Trophoblast cell (in vitro differentiated cells and primary cell): ENCODE measurements at regions not wholly inside any gene's neighbourhood (a gene's known extent, or its start where the extent isn't known, plus 50 kb on each side); places are given as distances from the start of the nearest gene placed in this dataset.

ENCODE experiments used
- DNase-seq, 2 donors: peaks; one replicate each; pipeline ENCODE4 v3.0.0-alpha.2; 2016
- H2AFZ ChIP-seq: 2 replicates; pipeline ENCODE4 v1.6.1; 2013; ENCODE audit warnings: low read length, moderate library complexity, mild to moderate bottlenecking; ENCODE audit not compliant: insufficient read depth, poor library complexity
- H2AK5ac ChIP-seq: 2 replicates; pipeline ENCODE4 v1.6.1; 2013; ENCODE audit warnings: mild to moderate bottlenecking, low read length
- H2BK120ac ChIP-seq: 2 replicates; pipeline ENCODE4 v1.6.1; 2013; ENCODE audit warnings: low read length, mild to moderate bottlenecking, moderate library complexity; ENCODE audit not compliant: insufficient read depth, poor library complexity
- H2BK12ac ChIP-seq: 2 replicates; pipeline ENCODE4 v1.6.1; 2013; ENCODE audit warnings: mild to moderate bottlenecking, low read length, moderate library complexity
- H2BK5ac ChIP-seq: 2 replicates; pipeline ENCODE4 v1.6.1; 2013; ENCODE audit warnings: low read length, low read depth, moderate library complexity, mild to moderate bottlenecking; ENCODE audit not compliant: poor library complexity
- H3K14ac ChIP-seq: 2 replicates; pipeline ENCODE4 v1.6.1; 2013; ENCODE audit warnings: mild to moderate bottlenecking, low read length
- H3K18ac ChIP-seq: 2 replicates; pipeline ENCODE4 v1.6.1; 2013; ENCODE audit warnings: mild to moderate bottlenecking, low read length
- H3K23ac ChIP-seq: 2 replicates; pipeline ENCODE4 v1.6.1; 2013; ENCODE audit warnings: low read length
- H3K27ac ChIP-seq: 2 replicates; pipeline ENCODE4 v1.5.1; 2013; ENCODE audit warnings: low read depth, mild to moderate bottlenecking, inconsistent platforms, low read length, moderate library complexity
- H3K27me3 ChIP-seq: 2 replicates; pipeline ENCODE4 v1.6.1; 2013; ENCODE audit warnings: inconsistent platforms, mild to moderate bottlenecking, low read length, moderate library complexity; ENCODE audit not compliant: insufficient read depth
- H3K36me3 ChIP-seq, 2 experiments: 1 replicate in 1 of 2; 2 replicates in 1 of 2; pipeline ENCODE4 v1.6.1; 2013; ENCODE audit warnings: low read length in 2 of 2, mild to moderate bottlenecking in 2 of 2, moderate library complexity in 1 of 2; ENCODE audit not compliant: insufficient read depth in 2 of 2, control insufficient read depth in 1 of 2
- H3K4ac ChIP-seq: 2 replicates; pipeline ENCODE4 v1.6.1; 2013; ENCODE audit warnings: low read depth, mild to moderate bottlenecking, low read length, moderate library complexity
- H3K4me1 ChIP-seq, 2 experiments: 1 replicate in 1 of 2; 2 replicates in 1 of 2; pipeline ENCODE4 v1.6.1; 2013; ENCODE audit warnings: low read length in 2 of 2, mild to moderate bottlenecking in 2 of 2, moderate library complexity in 1 of 2; ENCODE audit not compliant: insufficient read depth in 2 of 2, control insufficient read depth in 1 of 2
- H3K4me2 ChIP-seq: 2 replicates; pipeline ENCODE4 v1.6.1; 2013; ENCODE audit warnings: inconsistent platforms, mild to moderate bottlenecking, low read length, moderate library complexity
- H3K4me3 ChIP-seq: 2 replicates; pipeline ENCODE4 v1.5.1; 2013; ENCODE audit warnings: mild to moderate bottlenecking, low read depth, low read length, inconsistent platforms
- H3K79me1 ChIP-seq: one replicate; pipeline ENCODE4 v1.6.1; 2013; ENCODE audit warnings: low read length
- H3K79me2 ChIP-seq: 2 replicates; pipeline ENCODE4 v1.6.1; 2013; ENCODE audit warnings: low read length, mild to moderate bottlenecking; ENCODE audit not compliant: control insufficient read depth, insufficient read depth, poor library complexity
- H3K9ac ChIP-seq: 2 replicates; pipeline ENCODE4 v1.6.1; 2013; ENCODE audit warnings: mild to moderate bottlenecking, low read length
- H3K9me3 ChIP-seq: 2 replicates; pipeline ENCODE4 v1.6.1; 2013; ENCODE audit warnings: low read depth, mild to moderate bottlenecking, control low read depth, inconsistent platforms, low read length; ENCODE audit not compliant: insufficient read depth
- H4K12ac ChIP-seq: 2 replicates; pipeline ENCODE4 v1.6.1; 2013; ENCODE audit warnings: low read depth, mild to moderate bottlenecking, low read length, moderate library complexity
- H4K8ac ChIP-seq: 2 replicates; pipeline ENCODE4 v1.6.1; 2013; ENCODE audit warnings: low read depth, mild to moderate bottlenecking, low read length, moderate library complexity
- H4K91ac ChIP-seq: one replicate; pipeline ENCODE4 v1.6.1; 2013; ENCODE audit warnings: low read depth, mild to moderate bottlenecking, low read length, moderate library complexity
- WGBS: extraction: QIAGEN DNeasy Blood & Tissue Kit; methylation state at CpG from one replicate; pipeline ENCODE4 v1.1.7; 2013; ENCODE audit warnings: missing lambda C conversion rate; ENCODE audit not compliant: insufficient read length, insufficient coverage; ENCODE audit errors: extremely low coverage; 5-methylcytosine and 5-hydroxymethylcytosine counted together

- no peak overlapping the region for H3K9ac ChIP-seq
- H4K8ac ChIP-seq: no peak overlapping the region
- H3K14ac ChIP-seq: no peak overlapping the region
- H4K12ac ChIP-seq: no peak overlapping the region
- no peak overlapping the region for H2AFZ ChIP-seq
- no peaks in the 10 kb centered on the region for H3K36me3 ChIP-seq
- no peak overlapping the region for H2BK5ac ChIP-seq
- H3K9me3 ChIP-seq: no peaks in the 10 kb centered on the region
- no CpG with 5 or more reads among the region's 4 CpGs for WGBS
- peaks cover 0 to 2% of the 10 kb centered on the region in 2 experiments for H3K4me1 ChIP-seq
- no peak overlapping the region for H2BK12ac ChIP-seq
- H3K79me1 ChIP-seq: no peaks in the 10 kb centered on the region
- H3K4me2 ChIP-seq: no peak overlapping the region
- H3K27me3 ChIP-seq: no peaks in the 10 kb centered on the region
- no peak overlapping the region for H3K4ac ChIP-seq
- no peak overlapping the region for H3K23ac ChIP-seq
- no peak overlapping the region for H2AK5ac ChIP-seq
- no peak for DNase-seq
- H4K91ac ChIP-seq: no peak overlapping the region
- no peak overlapping the region for H3K27ac ChIP-seq
- H3K79me2 ChIP-seq: no peaks in the 10 kb centered on the region
- H3K4me3 ChIP-seq: no peak overlapping the region
- no peak overlapping the region for H3K18ac ChIP-seq
- no peak overlapping the region for H2BK120ac ChIP-seq
Measured at GRCh38 chr16:86884390-86884650, 306.0 kb downstream of the FOXL1 start.

GRCh38 chr16:86885139-86885538, 306.8 kb downstream of the FOXL1 start:
- no peak overlapping the region for H3K23ac ChIP-seq
- no peak overlapping the region for H2BK5ac ChIP-seq
- no peak overlapping the region for H3K4me2 ChIP-seq
- H3K36me3 ChIP-seq: no peaks in the 10 kb centered on the region
- H3K79me2 ChIP-seq: no peaks in the 10 kb centered on the region
- no peak overlapping the region for H3K4ac ChIP-seq
- H4K91ac ChIP-seq: no peak overlapping the region
- no peak overlapping the region for H2AFZ ChIP-seq
- H4K12ac ChIP-seq: no peak overlapping the region
- no peak overlapping the region for H3K9ac ChIP-seq
- no peaks in the 10 kb centered on the region for H3K27me3 ChIP-seq
- WGBS: no CpG with 5 or more reads among the region's 6 CpGs
- H3K79me1 ChIP-seq: no peaks in the 10 kb centered on the region
- H2BK12ac ChIP-seq: no peak overlapping the region
- H3K4me1 ChIP-seq: peaks cover 0 to 2% of the 10 kb centered on the region in 2 experiments
- DNase-seq: no peak
- no peak overlapping the region for H3K4me3 ChIP-seq
- no peak overlapping the region for H3K27ac ChIP-seq
- H2AK5ac ChIP-seq: no peak overlapping the region
- H4K8ac ChIP-seq: no peak overlapping the region
- H3K9me3 ChIP-seq: no peaks in the 10 kb centered on the region
- H2BK120ac ChIP-seq: no peak overlapping the region
- H3K18ac ChIP-seq: no peak overlapping the region
- no peak overlapping the region for H3K14ac ChIP-seq

- DNase-seq: no peak
- no peak overlapping the region for H4K91ac ChIP-seq
Measured at GRCh38 chr16:86886651-86887050, 308.3 kb downstream of the FOXL1 start.

GRCh38 chr16:86887416-86887815, 309.1 kb downstream of the FOXL1 start:
- Histone ChIP-seq H3K9ac (no peak overlapping the region), H2BK5ac (no peak overlapping the region), H3K4me2 (no peak overlapping the region), H3K27ac (no peak overlapping the region), H3K79me1 (no peaks in the 10 kb centered on the region), H2AFZ (no peak overlapping the region), H4K8ac (no peak overlapping the region), H2AK5ac (no peak overlapping the region), H3K4ac (no peak overlapping the region), H3K18ac (peak overlapping the region; percentile 57), H2BK12ac (no peak overlapping the region), H4K91ac (no peak overlapping the region), H4K12ac (no peak overlapping the region), H3K36me3 (no peaks in the 10 kb centered on the region), H3K9me3 (no peaks in the 10 kb centered on the region), H3K27me3 (no peaks in the 10 kb centered on the region), H2BK120ac (peak overlapping the region; percentile 33), H3K23ac (no peak overlapping the region), H3K4me3 (no peak overlapping the region), H3K79me2 (no peaks in the 10 kb centered on the region), H3K14ac (no peak overlapping the region), H3K4me1 (peaks cover 0 to 2% of the 10 kb centered on the region in 2 experiments)
- DNase-seq: no peak
- WGBS: no CpG with 5 or more reads among the region's 8 CpGs

More at GRCh38 chr16:86886651-86887050, 308.3 kb downstream of the FOXL1 start:
- Histone ChIP-seq H3K23ac (no peak overlapping the region), H3K27me3 (no peaks in the 10 kb centered on the region), H2BK5ac (no peak overlapping the region), H3K79me2 (no peaks in the 10 kb centered on the region), H3K9me3 (no peaks in the 10 kb centered on the region), H3K9ac (no peak overlapping the region), H3K4me2 (no peak overlapping the region), H3K4ac (no peak overlapping the region), H2BK12ac (no peak overlapping the region), H3K27ac (no peak overlapping the region), H4K8ac (no peak overlapping the region), H2AK5ac (no peak overlapping the region), H3K14ac (no peak overlapping the region), H2BK120ac (no peak overlapping the region), H4K12ac (no peak overlapping the region), H3K4me1 (peaks cover 0 to 2% of the 10 kb centered on the region in 2 experiments), H2AFZ (no peak overlapping the region), H3K18ac (no peak overlapping the region), H3K4me3 (no peak overlapping the region), H3K79me1 (no peaks in the 10 kb centered on the region), H3K36me3 (no peaks in the 10 kb centered on the region)
- WGBS: no CpG with 5 or more reads among the region's 1 CpG
